ENCODE measurements at regions not wholly inside any gene's neighbourhood (a gene's known extent, or its start where the extent isn't known, plus 50 kb on each side); places are given as distances from the start of the nearest gene placed in this dataset.
"Not testable (repeated sequence)": the region's sequence is repeated elsewhere in the genome, so short reads cannot be mapped to it uniquely, and the experiment has no call there.

DNA sequence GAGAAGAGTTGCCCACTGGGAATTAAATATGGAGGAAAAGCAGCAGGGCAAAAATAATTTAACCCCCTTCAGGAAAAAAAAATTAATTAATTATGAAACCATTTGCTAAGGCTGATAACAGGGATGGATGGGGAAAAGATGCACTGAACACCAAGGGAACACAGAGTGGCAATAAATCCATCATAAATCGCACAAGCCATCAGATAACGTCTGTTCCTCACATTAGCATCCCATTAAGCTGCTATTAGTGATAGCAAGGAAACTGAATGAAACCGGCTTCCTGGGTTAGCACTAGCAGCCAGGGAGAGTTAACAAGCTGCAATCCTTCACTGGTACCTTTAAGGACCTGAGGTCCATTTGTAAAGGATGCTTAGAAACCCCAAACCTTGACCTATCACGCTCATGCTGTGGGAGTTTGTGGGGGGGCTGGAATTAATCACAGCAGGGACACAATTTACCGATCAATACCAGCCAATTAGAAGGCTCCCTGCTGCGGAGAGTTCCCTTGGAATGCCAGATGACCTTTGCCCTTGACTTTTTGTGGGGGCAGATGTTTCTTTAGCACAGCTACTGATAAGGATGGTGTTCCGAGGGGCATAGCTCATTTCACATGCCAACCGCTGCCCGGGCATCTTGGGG, 175.5 kb upstream of the KLF7 start:
- no peaks in the 10 kb centered on the region for H3K36me3 ChIP-seq (replicated peaks in 1 of 2)
- no peak overlapping the region for H3K27ac ChIP-seq
- H3K27me3 ChIP-seq: no peaks in the 10 kb centered on the region
- intact Hi-C loops (cut with DNase I): loop anchor here in 1 of 2 donors (10.0 kb wide), 1 partner anchor 356 kb away; no protein-coding TSS in a partner anchor
- no peaks in the 10 kb centered on the region for H3K9me3 ChIP-seq (replicated peaks in 1 of 3)
- H3K4me1 ChIP-seq (replicated peaks in 1 of 2): peaks cover 0 to 4% of the 10 kb centered on the region in 2 donors
- no peak for DNase-seq
- H3K4me3 ChIP-seq: no peak overlapping the region
- no peak for TF ChIP-seq POLR2A (IDR thresholded peaks at IDR 0.05)
- TF ChIP-seq, protein P1, sequence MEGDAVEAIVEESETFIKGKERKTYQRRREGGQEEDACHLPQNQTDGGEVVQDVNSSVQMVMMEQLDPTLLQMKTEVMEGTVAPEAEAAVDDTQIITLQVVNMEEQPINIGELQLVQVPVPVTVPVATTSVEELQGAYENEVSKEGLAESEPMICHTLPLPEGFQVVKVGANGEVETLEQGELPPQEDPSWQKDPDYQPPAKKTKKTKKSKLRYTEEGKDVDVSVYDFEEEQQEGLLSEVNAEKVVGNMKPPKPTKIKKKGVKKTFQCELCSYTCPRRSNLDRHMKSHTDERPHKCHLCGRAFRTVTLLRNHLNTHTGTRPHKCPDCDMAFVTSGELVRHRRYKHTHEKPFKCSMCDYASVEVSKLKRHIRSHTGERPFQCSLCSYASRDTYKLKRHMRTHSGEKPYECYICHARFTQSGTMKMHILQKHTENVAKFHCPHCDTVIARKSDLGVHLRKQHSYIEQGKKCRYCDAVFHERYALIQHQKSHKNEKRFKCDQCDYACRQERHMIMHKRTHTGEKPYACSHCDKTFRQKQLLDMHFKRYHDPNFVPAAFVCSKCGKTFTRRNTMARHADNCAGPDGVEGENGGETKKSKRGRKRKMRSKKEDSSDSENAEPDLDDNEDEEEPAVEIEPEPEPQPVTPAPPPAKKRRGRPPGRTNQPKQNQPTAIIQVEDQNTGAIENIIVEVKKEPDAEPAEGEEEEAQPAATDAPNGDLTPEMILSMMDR (IDR thresholded peaks at IDR 0.05): no peak
- WGBS, 4 donors: 67 to 74% (median 71%) methylated on average over 9 of the region's 9 CpGs

DNA sequence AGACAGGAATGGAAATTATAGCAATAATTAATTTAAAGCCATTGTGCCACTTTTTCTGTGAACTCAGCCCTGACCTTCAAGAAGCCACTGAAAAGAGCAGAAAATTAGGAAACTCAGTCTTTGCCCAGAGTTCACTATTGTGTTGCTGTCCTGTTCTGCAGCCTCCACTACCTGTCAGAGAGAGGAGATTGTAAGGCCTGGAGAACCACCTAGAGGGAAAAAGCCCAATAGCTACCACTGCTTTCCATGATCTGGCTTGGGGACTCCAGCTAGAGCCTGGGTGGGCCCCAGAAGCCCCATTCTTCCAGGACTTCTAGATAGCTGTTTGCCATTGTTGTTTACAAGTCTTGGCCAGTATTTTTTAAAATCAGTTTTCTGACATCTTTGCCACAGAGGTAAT, 176.1 kb upstream of the KLF7 start:
- Histone ChIP-seq H3K27me3 (no peaks in the 10 kb centered on the region), H3K27ac (no peak overlapping the region), H3K4me3 (no peak overlapping the region), H3K4me1 (replicated peaks in 1 of 2) (no peaks in the 10 kb centered on the region), H3K9me3 (replicated peaks in 1 of 3) (no peaks in the 10 kb centered on the region), H3K36me3 (replicated peaks in 1 of 2) (no peaks in the 10 kb centered on the region)
- DNase-seq: peak in 1 of 7 donors; percentile 6
- intact Hi-C loops (cut with DNase I): loop anchor here in 1 of 2 donors (10.0 kb wide), 1 partner anchor 357 kb away; no protein-coding TSS in a partner anchor
- TF ChIP-seq POLR2A (IDR thresholded peaks at IDR 0.05): no peak
- TF ChIP-seq, protein P1 (IDR thresholded peaks at IDR 0.05): peak in 3 of 6 experiments; percentile 10 to 13 (median 12)

DNA sequence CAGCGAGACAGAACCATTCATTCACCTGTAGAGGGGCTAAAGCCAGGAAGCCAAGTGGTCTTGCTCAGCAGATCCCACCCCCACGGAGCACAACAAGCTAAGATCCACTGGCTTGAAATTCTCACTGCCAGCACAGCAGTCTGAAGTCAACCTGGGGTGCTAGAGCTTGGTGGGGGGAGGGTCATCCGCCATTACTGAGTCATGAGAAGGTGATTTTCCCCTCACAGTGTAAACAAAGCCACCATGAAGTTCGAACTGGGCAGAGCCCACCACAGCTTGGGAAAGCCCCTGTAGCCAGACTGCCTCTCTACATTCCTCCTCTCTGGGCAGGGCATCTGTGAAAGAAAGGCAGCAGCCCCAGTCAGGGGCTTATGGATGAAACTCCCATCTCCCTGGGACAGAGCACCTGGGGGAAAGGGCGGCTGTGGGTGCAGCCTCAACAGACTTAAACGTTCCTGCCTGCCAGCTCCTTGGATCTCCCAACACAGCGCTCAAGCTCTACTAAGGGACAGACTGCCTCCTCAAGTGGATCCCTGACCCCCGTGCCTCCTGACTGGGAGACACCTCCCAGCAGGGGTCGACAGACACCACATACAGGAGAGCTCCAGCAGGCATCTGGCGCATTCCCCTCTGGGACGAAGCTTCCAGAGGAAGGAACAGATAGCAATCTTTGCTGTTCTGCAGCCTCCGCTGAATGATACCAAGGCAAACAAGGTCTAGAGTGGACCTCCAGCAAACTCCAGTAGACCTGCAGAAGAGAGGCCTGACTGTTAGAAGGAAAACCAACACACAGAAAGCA, 179.0 kb upstream of the KLF7 start:
- 81 to 91% (median 87%) methylated on average over 10 to 12 of the region's 12 CpGs for WGBS, 4 donors

DNA sequence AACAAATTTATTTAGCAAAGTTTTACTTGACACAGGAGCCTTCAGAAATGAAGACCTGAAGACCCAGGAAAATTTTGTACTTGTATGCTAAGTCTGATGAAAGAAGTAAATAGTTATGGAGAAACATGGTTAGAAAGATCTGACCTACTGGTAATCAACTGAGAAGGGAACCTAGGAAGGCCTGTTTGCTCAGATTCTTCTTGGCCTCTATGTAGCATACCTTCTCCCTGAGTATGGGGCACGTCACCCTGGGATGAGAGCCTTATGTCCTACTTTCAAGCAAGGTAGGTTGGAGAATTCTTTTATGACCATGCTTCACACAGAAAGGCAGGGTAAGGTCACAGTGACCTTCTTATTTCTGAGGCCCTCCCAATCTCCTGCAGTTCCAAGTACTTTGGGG, 178.6 kb upstream of the CREB1 start:
- DNase-seq: no peak
- Histone ChIP-seq H3K9me3 (replicated peaks in 1 of 3) (no peaks in the 10 kb centered on the region), H3K27ac (no peak overlapping the region), H3K4me1 (replicated peaks in 1 of 2) (no peaks in the 10 kb centered on the region), H3K27me3 (no peaks in the 10 kb centered on the region), H3K36me3 (replicated peaks in 1 of 2) (no peaks in the 10 kb centered on the region), H3K4me3 (no peak overlapping the region)
- TF ChIP-seq, protein P1 (IDR thresholded peaks at IDR 0.05): no peak
- TF ChIP-seq POLR2A (IDR thresholded peaks at IDR 0.05): no peak
- intact Hi-C loops (cut with DNase I): no loop called here
- 93 to 100% (median 98%) methylated on average over 1 of the region's 1 CpG for WGBS, 4 donors

More for the DNA sequence above, 179.0 kb upstream of the KLF7 start:
- not testable (repeated sequence) for H3K4me3 ChIP-seq; H3K4me1 ChIP-seq (replicated peaks in 1 of 2); H3K27me3 ChIP-seq; H3K36me3 ChIP-seq (replicated peaks in 1 of 2); H3K27ac ChIP-seq; H3K9me3 ChIP-seq (replicated peaks in 1 of 3); DNase-seq
- intact Hi-C loops (cut with DNase I): loop anchor here in 1 of 2 donors (10.0 kb wide), 1 partner anchor 360 kb away; no protein-coding TSS in a partner anchor

Data from adrenal gland (tissue), 9 donors.